Activated T-cell treated with anti-CD3 and anti-CD28 coated beads, Interleukin-2, amount 50 U/mL, for 72 hours (primary cell): ENCODE measurements at regions not wholly inside any gene's neighbourhood (a gene's known extent, or its start where the extent isn't known, plus 50 kb on each side); places are given as distances from the start of the nearest gene placed in this dataset.
"Not testable (repeated sequence)": the region's sequence is repeated elsewhere in the genome, so short reads cannot be mapped to it uniquely, and the experiment has no call there.

Source experiments
- ATAC-seq, 2 donors: fragments of 150-1000 bp; cut with Tn5 transposase; replicated peaks in 1 of 2; 2 replicates each; pipeline ENCODE4 v1.10.0; 2021; ENCODE audit warnings: moderate library complexity in 2 of 2, mild to moderate bottlenecking in 1 of 2
- DNase-seq, 2 donors: peaks; one replicate each; pipeline ENCODE4 v3.0.0; 2021 to 2022; ENCODE audit warnings: mixed read lengths in 1 of 2
- H3K27ac Mint-ChIP-seq: one replicate; pipeline ENCODE4 v1.8.0; 2022; ENCODE audit warnings: mild to moderate bottlenecking, moderate library complexity, mixed read lengths
- H3K27me3 Mint-ChIP-seq: one replicate; pipeline ENCODE4 v1.8.0; 2022; ENCODE audit warnings: low read depth, mixed read lengths
- H3K36me3 Mint-ChIP-seq, 2 donors: one replicate each; pipeline ENCODE4 v1.8.0; 2022; ENCODE audit warnings: mixed read lengths in 2 of 2, mild to moderate bottlenecking in 1 of 2; ENCODE audit not compliant: insufficient read depth in 2 of 2
- H3K4me1 Mint-ChIP-seq: one replicate; pipeline ENCODE4 v1.8.0; 2022; ENCODE audit warnings: low read depth, mixed read lengths
- H3K4me3 Mint-ChIP-seq, 2 donors: one replicate each; pipeline ENCODE4 v1.8.0; 2022; ENCODE audit warnings: mild to moderate bottlenecking in 2 of 2, mixed read lengths in 2 of 2, moderate library complexity in 2 of 2
- H3K9me3 Mint-ChIP-seq, 2 donors: one replicate each; pipeline ENCODE4 v1.8.0; 2022; ENCODE audit warnings: mixed read lengths in 2 of 2

DNA sequence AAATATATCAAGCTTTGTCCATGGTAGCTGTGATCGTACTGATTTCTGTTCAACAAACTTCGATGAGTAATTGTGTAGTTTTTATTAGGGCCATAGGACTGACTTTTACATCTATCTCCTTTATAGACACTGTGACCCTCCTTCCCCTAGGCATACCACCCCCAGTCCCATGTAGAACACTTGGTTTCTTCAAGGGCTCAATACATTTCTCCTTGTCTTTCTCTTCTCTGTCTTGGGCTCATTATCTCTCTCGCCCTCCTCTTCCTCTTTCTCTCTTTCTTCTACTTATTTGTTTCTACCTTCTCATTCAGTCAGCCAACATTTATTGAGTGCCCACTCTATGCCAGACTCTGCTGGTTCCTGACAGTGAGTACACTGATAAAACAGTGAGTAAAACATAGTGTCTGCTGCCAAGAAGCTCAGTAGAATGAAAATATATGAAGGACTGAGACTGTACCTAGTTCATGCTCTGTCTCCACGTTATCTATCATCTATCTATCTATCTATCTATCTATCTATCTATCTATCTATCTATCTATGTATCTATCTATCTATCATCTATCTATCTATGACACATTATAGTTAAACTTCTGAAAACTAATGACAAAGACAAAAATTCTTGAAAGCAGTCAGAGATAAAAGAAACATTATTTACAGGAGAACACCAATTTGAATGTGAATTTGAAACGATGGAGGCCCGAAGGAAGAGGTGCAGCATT lies 122.8 kb downstream of the RBMX2 start:
- H3K27me3 Mint-ChIP-seq, result peaks cover 7% of the 10 kb centered on the region
- H3K4me3 Mint-ChIP-seq, result peak overlapping the region in 1 of 2 donors; percentile 65
- DNase-seq (no peak), ATAC-seq (no peak)
- H3K9me3 Mint-ChIP-seq, result no peaks in the 10 kb centered on the region
- H3K4me1 Mint-ChIP-seq, result no peaks in the 10 kb centered on the region
- H3K27ac Mint-ChIP-seq, result no peak overlapping the region
- H3K36me3 Mint-ChIP-seq, result no peaks in the 10 kb centered on the region

DNA sequence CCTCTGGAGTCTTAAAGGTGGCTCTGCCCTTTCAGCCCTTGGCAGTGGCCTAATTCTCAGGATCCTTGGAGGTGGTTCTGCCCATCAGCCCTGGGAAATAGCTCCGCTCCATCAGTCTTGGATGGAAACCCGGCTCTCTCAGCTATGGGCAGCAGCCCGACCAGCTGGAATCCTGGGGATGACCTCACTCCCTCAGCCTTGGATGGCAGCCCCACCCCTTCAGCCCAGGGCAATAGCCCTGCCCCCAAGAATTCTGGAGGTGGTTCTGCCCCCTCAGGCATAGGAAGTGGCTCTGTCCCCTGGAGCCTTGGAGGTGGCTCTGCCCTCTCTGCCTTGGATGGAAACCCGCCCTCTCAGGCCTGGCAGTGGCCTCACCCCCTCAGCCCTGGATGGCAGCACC lies 127.7 kb downstream of the RBMX2 start:
- Mint-ChIP-seq H3K4me3 (no peak overlapping the region), H3K36me3 (peaks cover 0 to 1% of the 10 kb centered on the region in 2 donors), H3K27ac (no peak overlapping the region), H3K9me3 (no peaks in the 10 kb centered on the region), H3K27me3 (peaks cover 29% of the 10 kb centered on the region), H3K4me1 (no peaks in the 10 kb centered on the region)
- ATAC-seq, result no peak
- DNase-seq, result no peak

DNA sequence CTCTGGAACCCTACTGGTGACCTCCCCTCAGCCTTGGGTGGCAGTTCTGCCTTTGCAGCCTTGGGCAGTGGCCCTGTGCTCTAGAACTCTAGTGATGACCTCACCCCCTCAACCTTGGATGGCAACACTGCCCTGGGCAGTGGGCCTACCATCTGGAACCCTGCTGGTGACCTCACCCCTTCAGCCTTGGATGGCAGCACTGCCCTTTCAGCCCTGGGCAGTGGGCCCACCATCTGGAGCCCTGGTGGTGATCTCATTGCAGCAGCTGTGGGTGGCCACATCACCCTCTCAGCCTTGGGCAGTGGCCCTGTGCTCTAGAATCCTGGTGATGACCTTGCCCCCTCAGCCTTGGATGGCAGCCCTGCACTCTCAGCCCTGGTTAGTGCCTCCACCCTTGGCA lies 129.3 kb downstream of the RBMX2 start:
- no peak for DNase-seq
- H3K36me3 Mint-ChIP-seq, result peaks cover 0 to 1% of the 10 kb centered on the region in 2 donors
- H3K9me3 Mint-ChIP-seq, result no peaks in the 10 kb centered on the region
- ATAC-seq, result no peak
- H3K4me3 Mint-ChIP-seq, result no peak overlapping the region
- no peak overlapping the region for H3K27ac Mint-ChIP-seq
- no peaks in the 10 kb centered on the region for H3K4me1 Mint-ChIP-seq
- peaks cover 24% of the 10 kb centered on the region for H3K27me3 Mint-ChIP-seq

DNA sequence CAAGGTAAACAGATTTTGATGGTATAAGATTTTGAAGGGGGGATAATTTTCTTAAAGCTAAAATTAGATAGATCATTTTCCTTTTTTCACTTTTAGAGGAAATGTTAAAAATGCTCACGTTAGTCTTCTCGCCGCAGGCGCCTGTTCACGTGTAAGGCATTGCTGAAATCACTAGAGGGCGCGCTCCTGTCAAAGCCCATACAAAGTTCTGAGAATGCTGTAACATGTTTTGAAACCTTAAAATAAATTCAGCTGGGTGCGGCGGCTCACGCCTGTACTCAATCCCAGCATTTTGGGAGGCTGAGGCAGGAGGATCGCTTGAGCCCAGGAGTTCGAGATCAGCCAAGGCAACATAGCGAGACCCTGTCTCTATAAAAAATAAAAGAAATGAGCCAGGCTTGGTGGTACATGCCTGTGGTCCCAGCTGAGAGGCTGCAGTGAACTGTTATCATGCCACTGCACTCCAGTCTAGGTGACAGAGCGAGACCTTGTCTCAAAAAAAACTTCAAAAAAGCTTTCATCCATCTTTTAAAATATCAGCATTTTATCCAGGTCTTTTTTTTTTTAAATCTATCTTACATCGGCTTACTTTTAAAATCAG lies 138.0 kb downstream of the RBMX2 start:
- Mint-ChIP-seq H3K27me3 (peaks cover 12% of the 10 kb centered on the region), H3K27ac (no peak overlapping the region), H3K4me3 (no peak overlapping the region), H3K36me3 (no peaks in the 10 kb centered on the region), H3K9me3 (no peaks in the 10 kb centered on the region), H3K4me1 (no peaks in the 10 kb centered on the region)
- ATAC-seq (peak; percentile 46 to 55), DNase-seq (peak; percentile 28 to 44)

DNA sequence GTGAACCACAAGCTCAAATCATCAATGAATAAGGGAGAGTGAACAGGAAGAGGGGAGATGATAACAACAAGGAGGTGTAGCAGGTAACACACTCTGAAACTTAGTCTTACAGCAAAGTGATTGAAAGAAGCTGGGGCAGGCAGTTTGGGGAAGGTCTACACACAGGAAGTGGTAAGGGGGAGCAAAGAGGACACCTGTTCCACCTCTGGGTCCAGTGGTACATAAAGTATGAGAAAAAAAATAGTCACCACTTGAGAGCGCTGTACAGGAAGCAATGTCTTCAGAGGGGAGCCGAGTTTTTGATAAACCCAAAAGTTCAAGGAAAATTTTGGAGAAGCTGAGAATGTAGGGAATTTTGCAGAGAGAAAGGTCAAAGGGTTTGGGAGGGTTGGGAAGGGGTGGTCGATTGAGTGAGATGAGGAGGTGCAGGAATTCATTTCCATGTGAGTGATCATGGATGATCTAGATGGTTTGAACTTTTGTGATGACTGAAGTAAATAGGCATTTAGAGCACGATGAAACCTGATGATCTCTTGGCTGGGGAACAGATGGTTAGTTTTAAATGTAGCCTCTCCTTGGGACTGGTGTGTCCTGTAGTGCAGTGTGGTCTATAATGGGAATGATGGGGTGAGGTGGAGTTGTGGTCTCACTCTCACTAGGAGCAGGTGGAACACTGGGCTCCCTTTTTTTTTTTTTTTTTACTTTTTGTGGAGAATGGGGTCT lies 142.0 kb downstream of the RBMX2 start:
- no peaks in the 10 kb centered on the region for H3K9me3 Mint-ChIP-seq
- no peaks in the 10 kb centered on the region for H3K4me1 Mint-ChIP-seq
- H3K4me3 Mint-ChIP-seq, result no peak overlapping the region
- no peak overlapping the region for H3K27ac Mint-ChIP-seq
- no peak for DNase-seq
- ATAC-seq, result no peak
- H3K36me3 Mint-ChIP-seq, result no peaks in the 10 kb centered on the region
- H3K27me3 Mint-ChIP-seq, result peaks cover 24% of the 10 kb centered on the region

DNA sequence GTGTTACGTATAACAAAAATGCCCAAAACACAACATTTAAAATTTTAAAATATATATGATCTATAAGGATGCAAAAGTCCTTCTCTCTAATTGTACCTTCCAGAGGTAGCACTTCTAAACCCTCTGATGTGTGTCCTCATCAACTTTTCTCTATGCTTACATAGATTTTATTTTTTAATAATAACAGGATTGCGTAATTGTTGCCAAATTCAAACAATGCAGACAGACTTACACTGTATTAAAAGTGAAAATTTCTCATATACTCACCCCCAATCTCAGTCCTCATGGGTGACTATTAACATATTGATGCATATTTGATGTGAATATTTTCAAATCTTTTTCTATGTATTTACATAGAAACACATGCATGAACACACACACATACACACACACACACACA lies 144.0 kb downstream of the RBMX2 start:
- no peak for ATAC-seq
- no peaks in the 10 kb centered on the region for H3K36me3 Mint-ChIP-seq

DNA sequence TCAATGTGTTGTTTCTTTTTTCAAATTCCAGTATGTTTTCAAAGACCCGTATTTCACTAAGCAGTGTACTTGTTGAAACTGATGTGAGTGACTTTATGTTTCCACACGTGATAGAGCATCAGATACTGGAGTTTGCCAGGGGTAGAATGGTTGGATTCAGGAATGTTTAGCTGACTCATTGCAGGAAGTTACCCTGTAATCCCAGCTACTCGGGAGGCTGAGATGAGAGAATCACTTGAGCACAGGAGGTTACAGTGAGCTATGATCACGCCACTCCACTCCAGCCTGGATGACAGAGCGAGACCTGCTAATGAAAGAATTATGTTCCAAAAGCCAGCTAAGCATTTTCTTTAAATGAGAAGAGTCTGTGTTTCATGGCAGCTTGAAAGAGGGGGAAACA lies 147.6 kb downstream of the RBMX2 start:
- H3K4me3 Mint-ChIP-seq, H3K4me1 Mint-ChIP-seq, H3K27ac Mint-ChIP-seq, H3K9me3 Mint-ChIP-seq, DNase-seq, H3K36me3 Mint-ChIP-seq, ATAC-seq: not testable (repeated sequence)
- peaks cover 60% of the 10 kb centered on the region for H3K27me3 Mint-ChIP-seq

More for the DNA sequence above, 144.0 kb downstream of the RBMX2 start:
- Mint-ChIP-seq H3K4me3 (no peak overlapping the region), H3K27me3 (peaks cover 34% of the 10 kb centered on the region), H3K4me1 (no peaks in the 10 kb centered on the region), H3K27ac (no peak overlapping the region), H3K9me3 (no peaks in the 10 kb centered on the region)
- no peak for DNase-seq

DNA sequence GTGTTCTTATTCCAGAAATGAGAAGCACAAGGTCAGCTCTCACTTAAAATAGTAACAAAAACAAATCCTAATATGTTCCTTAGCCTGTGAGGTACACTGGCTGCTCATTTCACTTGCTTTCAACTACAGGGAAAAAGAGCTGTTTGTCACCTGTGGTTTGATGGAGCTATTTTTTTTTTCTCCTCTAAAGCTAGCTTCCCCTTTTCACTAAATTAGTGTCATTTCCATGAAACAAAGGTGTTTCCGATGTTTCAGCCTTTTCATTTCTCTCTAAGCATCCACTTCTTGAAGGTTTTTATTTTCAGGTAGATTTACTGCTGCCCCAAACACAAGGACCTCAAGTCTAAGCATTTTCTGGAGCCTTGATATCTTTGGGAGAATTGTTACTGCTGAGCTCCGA lies 148.6 kb downstream of the RBMX2 start:
- Mint-ChIP-seq H3K27me3 (peaks cover 66% of the 10 kb centered on the region), H3K36me3 (no peaks in the 10 kb centered on the region), H3K27ac (no peak overlapping the region), H3K9me3 (no peaks in the 10 kb centered on the region), H3K4me3 (no peak overlapping the region), H3K4me1 (no peaks in the 10 kb centered on the region)
- no peak for DNase-seq
- no peak for ATAC-seq

DNA sequence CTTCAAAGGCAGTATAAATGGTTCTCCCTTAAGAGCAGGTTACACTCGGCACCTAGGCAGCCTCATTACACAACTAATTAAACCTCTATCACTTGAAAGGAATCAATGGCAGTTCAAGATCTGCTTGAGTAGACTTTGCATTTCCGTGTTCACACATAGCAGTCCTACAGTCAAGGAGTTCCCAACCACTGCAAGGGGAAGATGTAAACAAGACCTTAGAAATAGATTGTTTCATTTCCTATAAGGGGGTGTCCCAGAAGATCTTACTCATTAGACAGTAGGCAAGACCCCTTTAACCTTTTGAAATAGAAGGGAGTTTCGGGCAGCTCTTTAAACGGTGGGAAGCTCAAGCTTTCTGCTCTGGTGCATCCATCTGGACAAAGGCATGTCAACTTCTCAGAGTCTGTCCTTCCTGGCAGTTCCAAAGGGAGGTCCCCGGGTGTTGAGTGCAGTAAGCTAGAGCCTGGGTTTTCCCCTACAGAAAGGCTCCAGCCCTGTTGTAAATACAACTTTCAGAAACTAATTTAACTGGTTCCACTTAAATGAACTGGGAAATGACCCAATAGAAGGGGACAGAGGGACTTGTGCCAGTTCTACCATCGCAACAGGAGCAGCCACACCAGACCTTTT lies 150.8 kb downstream of the RBMX2 start:
- H3K27ac Mint-ChIP-seq, result no peak overlapping the region
- H3K4me1 Mint-ChIP-seq, result no peaks in the 10 kb centered on the region
- no peak overlapping the region for H3K4me3 Mint-ChIP-seq
- no peak for DNase-seq
- peaks cover 79% of the 10 kb centered on the region for H3K27me3 Mint-ChIP-seq
- no peak for ATAC-seq
- no peaks in the 10 kb centered on the region for H3K36me3 Mint-ChIP-seq
- H3K9me3 Mint-ChIP-seq, result no peaks in the 10 kb centered on the region

DNA sequence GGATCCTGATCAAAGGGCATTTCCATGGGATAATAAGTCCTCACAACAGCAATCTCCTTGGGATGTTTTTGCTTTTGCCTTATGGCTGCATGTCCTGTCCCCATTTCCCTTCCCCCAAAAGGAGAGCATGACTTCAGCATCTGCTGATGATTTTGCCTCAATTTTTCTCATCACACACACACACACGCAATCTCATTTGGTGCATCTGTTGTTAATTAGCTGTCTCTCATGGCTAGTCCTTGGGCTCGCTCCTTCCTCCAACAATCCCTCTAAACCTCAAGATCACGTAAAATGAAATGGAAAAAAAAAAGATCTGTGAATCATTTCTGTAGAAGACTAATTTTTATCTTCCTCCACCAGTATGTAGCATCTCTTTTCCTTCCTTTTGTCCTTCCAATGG lies 153.6 kb downstream of the RBMX2 start:
- H3K27ac Mint-ChIP-seq, result no peak overlapping the region
- H3K27me3 Mint-ChIP-seq, result peaks cover 56% of the 10 kb centered on the region
- ATAC-seq (no peak), DNase-seq (no peak)
- H3K36me3 Mint-ChIP-seq, result no peaks in the 10 kb centered on the region
- H3K4me1 Mint-ChIP-seq, result no peaks in the 10 kb centered on the region
- no peaks in the 10 kb centered on the region for H3K9me3 Mint-ChIP-seq
- H3K4me3 Mint-ChIP-seq, result no peak overlapping the region

DNA sequence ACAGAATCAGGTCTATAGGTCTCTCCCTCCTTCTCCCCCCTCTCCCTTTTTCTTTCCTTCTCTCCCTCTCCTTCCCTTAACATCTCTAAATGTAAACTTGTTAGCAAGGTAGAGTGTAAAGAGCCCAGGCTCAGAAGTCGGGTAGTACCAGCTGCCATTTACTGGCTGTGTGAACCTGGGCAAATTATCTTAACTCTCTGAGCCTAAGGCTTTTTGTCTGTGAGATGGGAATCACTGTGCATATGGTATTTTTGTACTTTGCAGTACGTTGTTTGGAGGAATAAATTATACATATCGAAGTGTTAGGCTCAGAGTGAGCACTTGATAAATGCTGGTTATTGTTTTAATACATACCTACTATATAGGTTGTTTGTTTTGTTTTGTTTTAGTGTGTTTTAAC lies 154.0 kb downstream of the RBMX2 start:
- peaks cover 52% of the 10 kb centered on the region for H3K27me3 Mint-ChIP-seq
- DNase-seq (no peak), ATAC-seq (no peak)
- H3K36me3 Mint-ChIP-seq, result no peaks in the 10 kb centered on the region
- H3K4me1 Mint-ChIP-seq, result no peaks in the 10 kb centered on the region
- no peaks in the 10 kb centered on the region for H3K9me3 Mint-ChIP-seq
- H3K4me3 Mint-ChIP-seq, result no peak overlapping the region
- H3K27ac Mint-ChIP-seq, result no peak overlapping the region

DNA sequence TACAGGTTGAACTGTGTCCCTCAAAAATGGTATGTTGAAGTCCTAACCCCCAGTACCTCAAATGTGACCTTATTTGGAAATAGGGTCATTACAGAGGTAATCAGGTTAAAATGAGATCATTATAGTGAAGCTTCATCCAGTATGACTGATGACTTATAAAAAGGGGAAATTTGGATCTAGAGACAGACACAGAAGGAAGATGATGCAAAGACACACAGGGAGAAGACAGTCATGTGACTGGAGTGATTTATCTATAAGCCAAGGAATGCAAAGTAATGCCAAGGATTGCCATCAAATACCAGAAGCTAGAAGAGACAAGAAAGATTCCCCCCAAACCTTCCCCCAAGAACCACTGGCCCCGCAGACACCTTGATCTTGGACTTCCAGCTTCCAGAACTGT lies 155.2 kb downstream of the RBMX2 start:
- DNase-seq, result no peak
- no peak for ATAC-seq
- H3K9me3 Mint-ChIP-seq, result no peaks in the 10 kb centered on the region

DNA sequence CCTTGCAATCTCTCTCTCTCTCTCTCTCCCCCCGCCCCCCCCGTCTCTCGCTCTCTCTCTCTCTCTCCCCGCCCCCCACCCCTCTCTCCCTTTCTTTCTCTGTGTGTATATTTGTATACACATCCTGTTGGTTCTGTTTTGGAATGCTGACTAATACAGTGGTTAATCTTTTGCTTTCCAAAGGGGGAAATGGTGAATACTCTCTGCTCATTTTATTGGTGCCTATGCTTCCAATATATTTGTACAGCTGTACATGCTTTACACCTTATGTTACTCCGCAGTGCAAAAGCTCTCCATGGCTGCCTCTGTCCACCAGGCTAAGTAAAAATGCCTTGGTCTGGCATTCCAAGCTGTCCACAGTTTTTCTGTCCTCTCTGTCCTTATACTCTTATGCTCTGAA lies 158.8 kb downstream of the RBMX2 start:
- no peak for ATAC-seq
- no peak for DNase-seq
- no peaks in the 10 kb centered on the region for H3K9me3 Mint-ChIP-seq
- no peaks in the 10 kb centered on the region for H3K36me3 Mint-ChIP-seq
- peaks cover 44% of the 10 kb centered on the region for H3K27me3 Mint-ChIP-seq
- H3K4me3 Mint-ChIP-seq, result no peak overlapping the region
- H3K4me1 Mint-ChIP-seq, result no peaks in the 10 kb centered on the region
- H3K27ac Mint-ChIP-seq, result no peak overlapping the region

More for the DNA sequence above, 155.2 kb downstream of the RBMX2 start:
- Mint-ChIP-seq H3K4me1 (no peaks in the 10 kb centered on the region), H3K36me3 (no peaks in the 10 kb centered on the region), H3K27ac (no peak overlapping the region), H3K27me3 (peaks cover 47% of the 10 kb centered on the region), H3K4me3 (no peak overlapping the region)
